HEK293 (cell line): ENCODE measurements at regions not wholly inside any gene's neighbourhood (a gene's known extent, or its start where the extent isn't known, plus 50 kb on each side); places are given as distances from the start of the nearest gene placed in this dataset.

ENCODE experiments used
- CTCF ChIA-PET: fragments of 350-600 bp; formaldehyde crosslinking; extraction: SDS; loops from one replicate; lab custom pipeline; 2021; ENCODE audit warnings: antibody characterized with exemption; lab: Yijun Ruan, JAX
- POLR2A ChIA-PET: fragments of 300-600 bp; formaldehyde crosslinking; extraction: SDS; loops from one replicate; lab custom pipeline; 2020; ENCODE audit warnings: antibody characterized with exemption, inconsistent platforms; lab: Yijun Ruan, JAX
- H3K27ac ChIP-seq: fragments of 200-500 bp; sonication (Bioruptor generic); 2 replicates; pipeline ENCODE4 v1.5.1; 2014; ENCODE audit warnings: low read depth, low read length, control low read depth, inconsistent platforms; ENCODE audit errors: extremely low read depth
- H3K36me3 ChIP-seq, 2 experiments: fragments of 200-500 bp in 1 of 2; sonication (Bioruptor generic) in 1 of 2; 1 replicate in 1 of 2; 2 replicates in 1 of 2; pipeline ENCODE4 v1.5.1; 2014 to 2017; ENCODE audit warnings: inconsistent platforms in 2 of 2, low read length in 2 of 2; ENCODE audit not compliant: control insufficient read depth in 2 of 2, insufficient read depth in 1 of 2
- H3K4me1 ChIP-seq: fragments of 200-500 bp; sonication (Bioruptor generic); 2 replicates; pipeline ENCODE4 v1.5.1; 2014; ENCODE audit warnings: mild to moderate bottlenecking, low read length, inconsistent platforms; ENCODE audit not compliant: control insufficient read depth, insufficient read depth
- H3K4me3 ChIP-seq: 2 replicates; pipeline ENCODE4 v1.5.1; 2011; ENCODE audit warnings: low read depth, mild to moderate bottlenecking, control low read depth, low read length, moderate library complexity
- H3K9me3 ChIP-seq: fragments of 200-500 bp; sonication (Bioruptor generic); 2 replicates; pipeline ENCODE4 v1.5.1; 2014; ENCODE audit warnings: low read depth, low read length, inconsistent platforms; ENCODE audit not compliant: control insufficient read depth, insufficient read depth
- ATF2 ChIP-seq: fragments of 450-650 bp; formaldehyde crosslinking; IDR thresholded peaks from 2 replicates; pipeline ENCODE4 v1.5.1; 2016; ENCODE audit warnings: missing biosample characterization, missing genetic modification characterization, low read depth
- KLF10 ChIP-seq: fragments of 450-650 bp; IDR thresholded peaks from 2 replicates; pipeline ENCODE4 v1.5.1; 2018; ENCODE audit warnings: missing biosample characterization, mild to moderate bottlenecking, missing genetic modification characterization
- KLF7 ChIP-seq: fragments of 450-650 bp; formaldehyde crosslinking; IDR thresholded peaks from 2 replicates; pipeline ENCODE4 v1.5.1; 2016; ENCODE audit warnings: missing biosample characterization, missing genetic modification characterization, borderline replicate concordance
- REST ChIP-seq: fragments of 450-650 bp; formaldehyde crosslinking; IDR thresholded peaks from 2 replicates; pipeline ENCODE4 v1.5.1; 2016; ENCODE audit warnings: missing biosample characterization, missing genetic modification characterization
- TRIM28 ChIP-seq: IDR thresholded peaks from 2 replicates; pipeline ENCODE4 v1.6.1; 2011; ENCODE audit warnings: low read length, control low read depth, borderline replicate concordance
- ZNF202 ChIP-seq: fragments of 450-650 bp; formaldehyde crosslinking; IDR thresholded peaks from 2 replicates; pipeline ENCODE4 v1.5.1; 2016; ENCODE audit warnings: missing biosample characterization, missing genetic modification characterization, borderline replicate concordance
- ZNF211 ChIP-seq: fragments of 450-650 bp; formaldehyde crosslinking; IDR thresholded peaks from 2 replicates; pipeline ENCODE4 v1.5.1; 2016; ENCODE audit warnings: low read depth, missing biosample characterization, missing genetic modification characterization
- ZNF239 ChIP-seq: fragments of 450-650 bp; formaldehyde crosslinking; IDR thresholded peaks from 2 replicates; pipeline ENCODE4 v1.5.1; 2016; ENCODE audit warnings: missing biosample characterization, missing genetic modification characterization
- ZNF423 ChIP-seq: fragments of 450-650 bp; formaldehyde crosslinking; IDR thresholded peaks from 2 replicates; pipeline ENCODE4 v1.5.1; 2016; ENCODE audit warnings: missing biosample characterization, missing genetic modification characterization
- ZNF521 ChIP-seq: fragments of 450-650 bp; formaldehyde crosslinking; IDR thresholded peaks from 2 replicates; pipeline ENCODE4 v1.5.1; 2017; ENCODE audit warnings: missing biosample characterization, mild to moderate bottlenecking, missing genetic modification characterization
- ZNF596 ChIP-seq: fragments of 450-650 bp; IDR thresholded peaks from 2 replicates; pipeline ENCODE4 v1.5.0; 2018; ENCODE audit warnings: missing biosample characterization, mild to moderate bottlenecking, missing genetic modification characterization, moderate library complexity
- ZNF654 ChIP-seq: fragments of 450-650 bp; formaldehyde crosslinking; IDR thresholded peaks from 2 replicates; pipeline ENCODE4 v1.5.1; 2016; ENCODE audit warnings: low read depth, missing biosample characterization, missing genetic modification characterization
- ZNF785 ChIP-seq: fragments of 450-650 bp; formaldehyde crosslinking; IDR thresholded peaks from 2 replicates; pipeline ENCODE4 v1.5.1; 2016; ENCODE audit warnings: missing biosample characterization, missing genetic modification characterization
- ZNF792 ChIP-seq: fragments of 450-650 bp; formaldehyde crosslinking; IDR thresholded peaks from 2 replicates; pipeline ENCODE4 v1.5.1; 2016; ENCODE audit warnings: missing biosample characterization, missing genetic modification characterization
- ZSCAN18 ChIP-seq: fragments of 450-650 bp; formaldehyde crosslinking; IDR thresholded peaks from 2 replicates; pipeline ENCODE4 v1.5.1; 2016; ENCODE audit warnings: missing biosample characterization, missing genetic modification characterization
- TF ChIP-seq, protein P1 (sequence below): fragments of 450-650 bp; formaldehyde crosslinking; IDR thresholded peaks from 2 replicates; pipeline ENCODE4 v1.5.1; 2016; ENCODE audit warnings: missing biosample characterization, missing genetic modification characterization
- TF ChIP-seq, protein P2 (sequence below): fragments of 450-650 bp; formaldehyde crosslinking; IDR thresholded peaks from 2 replicates; pipeline ENCODE4 v1.5.1; 2017; ENCODE audit warnings: missing biosample characterization, missing genetic modification characterization

- TF ChIP-seq ATF2 (tag by site-specific recombination) (no peak), ZNF792 (tag by site-specific recombination) (no peak)
Measured at GRCh38 chr18:25630682-25631081, 278.7 kb upstream of the ZNF521 start (continued).

DNA sequence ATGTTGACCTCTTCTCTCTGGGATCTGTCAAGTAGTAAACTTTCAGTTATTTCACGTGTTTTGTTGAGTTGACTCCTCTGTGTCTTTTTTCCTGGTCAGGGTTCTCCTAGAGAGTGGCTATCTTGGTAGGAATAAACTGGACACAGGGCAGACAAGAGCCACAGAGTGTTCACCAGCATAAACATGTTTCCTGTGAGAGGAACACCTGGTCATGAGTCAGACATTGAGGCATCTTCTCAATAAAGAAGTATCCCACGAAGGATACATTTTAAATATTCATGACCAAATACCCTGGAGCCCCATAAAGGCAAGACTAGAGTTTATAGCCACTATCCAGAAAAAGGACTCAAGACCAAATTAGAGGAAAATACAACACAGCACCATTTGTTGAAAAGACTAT lies 269.7 kb upstream of the ZNF521 start:
- no peak for TF ChIP-seq ZNF423 (tag by site-specific recombination)
- TF ChIP-seq, all 188 proteins: peak for 0
- POLR2A ChIA-PET, result no interaction called here
- CTCF ChIA-PET, result interaction anchor here (0.5 kb wide), 1 partner anchor 91 kb away, joined by 4 read pairs; no protein-coding TSS in a partner anchor
- Histone ChIP-seq H3K4me3 (no peak overlapping the region), H3K36me3 (no peaks in the 10 kb centered on the region), H3K27ac (no peak overlapping the region), H3K4me1 (no peaks in the 10 kb centered on the region), H3K9me3 (no peaks in the 10 kb centered on the region)

GRCh38 chr18:25621144-25621543 lies 269.2 kb upstream of the ZNF521 start:
- POLR2A ChIA-PET, result no interaction called here
- Histone ChIP-seq H3K9me3 (no peaks in the 10 kb centered on the region), H3K4me1 (no peaks in the 10 kb centered on the region), H3K27ac (no peak overlapping the region), H3K4me3 (no peak overlapping the region), H3K36me3 (no peaks in the 10 kb centered on the region)
- TF ChIP-seq ZNF596 (tag by site-specific recombination) (no peak), ZNF521 (tag by site-specific recombination) (no peak), ZSCAN18 (tag by site-specific recombination) (no peak), ZNF654 (tag by site-specific recombination) (no peak), ZNF202 (tag by site-specific recombination) (no peak)
- CTCF ChIA-PET, result no interaction called here

DNA sequence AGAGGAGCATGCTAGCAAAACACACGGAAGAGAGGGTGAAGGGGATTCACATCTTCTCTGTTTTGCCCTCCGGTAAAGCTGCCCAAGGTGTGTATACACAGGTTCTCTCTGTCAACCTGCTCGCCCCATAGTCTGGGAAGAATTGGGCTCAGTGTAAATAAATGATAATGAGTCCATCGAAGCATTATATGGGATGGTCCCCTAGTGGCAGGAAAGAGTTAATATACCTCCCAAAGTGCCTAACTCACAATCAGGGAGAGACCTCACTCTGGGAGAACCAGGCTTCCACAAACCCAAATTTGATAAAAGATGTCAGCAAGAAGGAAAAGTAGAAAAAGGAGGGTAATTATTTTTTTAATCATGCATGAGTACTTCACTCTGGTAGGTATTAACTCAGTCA lies 262.2 kb upstream of the ZNF521 start:
- Histone ChIP-seq H3K27ac (no peak overlapping the region), H3K4me3 (no peak overlapping the region), H3K36me3 (no peaks in the 10 kb centered on the region), H3K4me1 (no peaks in the 10 kb centered on the region), H3K9me3 (no peaks in the 10 kb centered on the region)
- ChIA-PET POLR2A (no interaction called here), CTCF (no interaction called here)
- TF ChIP-seq ZNF211, result no peak
- TF ChIP-seq REST, result no peak
- no peak for TF ChIP-seq KLF7 (tag by site-specific recombination)
- TF ChIP-seq, protein P1, sequence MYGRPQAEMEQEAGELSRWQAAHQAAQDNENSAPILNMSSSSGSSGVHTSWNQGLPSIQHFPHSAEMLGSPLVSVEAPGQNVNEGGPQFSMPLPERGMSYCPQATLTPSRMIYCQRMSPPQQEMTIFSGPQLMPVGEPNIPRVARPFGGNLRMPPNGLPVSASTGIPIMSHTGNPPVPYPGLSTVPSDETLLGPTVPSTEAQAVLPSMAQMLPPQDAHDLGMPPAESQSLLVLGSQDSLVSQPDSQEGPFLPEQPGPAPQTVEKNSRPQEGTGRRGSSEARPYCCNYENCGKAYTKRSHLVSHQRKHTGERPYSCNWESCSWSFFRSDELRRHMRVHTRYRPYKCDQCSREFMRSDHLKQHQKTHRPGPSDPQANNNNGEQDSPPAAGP (tag by site-specific recombination), result no peak
- TF ChIP-seq, protein P2, sequence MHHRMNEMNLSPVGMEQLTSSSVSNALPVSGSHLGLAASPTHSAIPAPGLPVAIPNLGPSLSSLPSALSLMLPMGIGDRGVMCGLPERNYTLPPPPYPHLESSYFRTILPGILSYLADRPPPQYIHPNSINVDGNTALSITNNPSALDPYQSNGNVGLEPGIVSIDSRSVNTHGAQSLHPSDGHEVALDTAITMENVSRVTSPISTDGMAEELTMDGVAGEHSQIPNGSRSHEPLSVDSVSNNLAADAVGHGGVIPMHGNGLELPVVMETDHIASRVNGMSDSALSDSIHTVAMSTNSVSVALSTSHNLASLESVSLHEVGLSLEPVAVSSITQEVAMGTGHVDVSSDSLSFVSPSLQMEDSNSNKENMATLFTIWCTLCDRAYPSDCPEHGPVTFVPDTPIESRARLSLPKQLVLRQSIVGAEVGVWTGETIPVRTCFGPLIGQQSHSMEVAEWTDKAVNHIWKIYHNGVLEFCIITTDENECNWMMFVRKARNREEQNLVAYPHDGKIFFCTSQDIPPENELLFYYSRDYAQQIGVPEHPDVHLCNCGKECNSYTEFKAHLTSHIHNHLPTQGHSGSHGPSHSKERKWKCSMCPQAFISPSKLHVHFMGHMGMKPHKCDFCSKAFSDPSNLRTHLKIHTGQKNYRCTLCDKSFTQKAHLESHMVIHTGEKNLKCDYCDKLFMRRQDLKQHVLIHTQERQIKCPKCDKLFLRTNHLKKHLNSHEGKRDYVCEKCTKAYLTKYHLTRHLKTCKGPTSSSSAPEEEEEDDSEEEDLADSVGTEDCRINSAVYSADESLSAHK, result no peak
- TF ChIP-seq ZNF239 (tag by site-specific recombination), result no peak
- TF ChIP-seq ZNF785 (tag by site-specific recombination), result no peak
- TF ChIP-seq KLF10 (tag by site-specific recombination), result no peak
- no peak for TF ChIP-seq TRIM28
